Keratinocyte (primary cell): ENCODE measurements at regions not wholly inside any gene's neighbourhood (a gene's known extent, or its start where the extent isn't known, plus 50 kb on each side); places are given as distances from the start of the nearest gene placed in this dataset.
"Not testable (repeated sequence)": the region's sequence is repeated elsewhere in the genome, so short reads cannot be mapped to it uniquely, and the experiment has no call there.

Experiments used
- DNase-seq: peaks from one replicate; pipeline ENCODE4 v3.0.0-alpha.2; 2011; ENCODE audit warnings: low read depth, missing footprints, low spot score
- FAIRE-seq: peaks from 2 replicates; lab custom pipeline; 2011; peaks lifted over from hg19 to GRCh38; lab: Jason Lieb, UNC
- H2AFZ ChIP-seq: 2 replicates; pipeline ENCODE4 v1.6.0; 2012; ENCODE audit warnings: low read length, control low read depth, inconsistent platforms; ENCODE audit not compliant: control insufficient read depth
- H3K27ac ChIP-seq: 2 replicates; pipeline ENCODE4 v1.5.1; 2011; ENCODE audit warnings: low read length; ENCODE audit not compliant: control insufficient read depth, insufficient read depth
- H3K27me3 ChIP-seq: 3 replicates; pipeline ENCODE4 v1.6.0; 2011; ENCODE audit warnings: low read length; ENCODE audit not compliant: control insufficient read depth, insufficient read depth; ENCODE audit errors: extremely low read depth
- H3K36me3 ChIP-seq, 2 experiments: 2 replicates in 1 of 2; 3 replicates in 1 of 2; pipeline ENCODE4 v1.5.1; 2011; ENCODE audit warnings: low read length in 2 of 2, mild to moderate bottlenecking in 1 of 2; ENCODE audit not compliant: control insufficient read depth in 2 of 2, insufficient read depth in 2 of 2; ENCODE audit errors: extremely low read depth in 1 of 2
- H3K4me1 ChIP-seq: 3 replicates; pipeline ENCODE4 v1.5.1; 2011; ENCODE audit warnings: low read length; ENCODE audit not compliant: control insufficient read depth, insufficient read depth; ENCODE audit errors: extremely low read depth
- H3K4me2 ChIP-seq: 3 replicates; pipeline ENCODE4 v1.6.0; 2011; ENCODE audit warnings: low read depth, low read length; ENCODE audit not compliant: control insufficient read depth, insufficient read depth; ENCODE audit errors: extremely low read depth
- H3K4me3 ChIP-seq, 3 experiments: fragments of 200-600 bp in 1 of 3; sonication (generic) in 1 of 3; 2 replicates in 2 of 3; 3 replicates in 1 of 3; pipeline ENCODE4 v1.5.1; 2011 to 2016; ENCODE audit warnings: low read length in 3 of 3, mild to moderate bottlenecking in 3 of 3, control low read depth in 2 of 3, inconsistent platforms in 1 of 3, low read depth in 1 of 3, mixed read lengths in 1 of 3, mixed run types in 1 of 3, moderate library complexity in 1 of 3; ENCODE audit not compliant: control insufficient read depth in 2 of 3, insufficient read depth in 2 of 3; ENCODE audit errors: extremely low read depth in 1 of 3
- H3K79me2 ChIP-seq: 2 replicates; pipeline ENCODE4 v1.6.0; 2012; ENCODE audit warnings: low read length; ENCODE audit not compliant: control insufficient read depth, insufficient read depth
- H3K9ac ChIP-seq: 3 replicates; pipeline ENCODE4 v1.6.0; 2011; ENCODE audit warnings: low read length; ENCODE audit not compliant: control insufficient read depth, insufficient read depth; ENCODE audit errors: extremely low read depth
- H3K9me1 ChIP-seq: 3 replicates; pipeline ENCODE4 v1.6.0; 2011; ENCODE audit warnings: low read length; ENCODE audit not compliant: control insufficient read depth, insufficient read depth; ENCODE audit errors: extremely low read depth
- H3K9me3 ChIP-seq: 2 replicates; pipeline ENCODE4 v1.5.1; 2012; ENCODE audit warnings: low read depth, low read length; ENCODE audit not compliant: control insufficient read depth
- H4K20me1 ChIP-seq: 3 replicates; pipeline ENCODE4 v1.6.0; 2011; ENCODE audit warnings: low read length; ENCODE audit not compliant: control insufficient read depth, insufficient read depth; ENCODE audit errors: extremely low read depth
- CTCF ChIP-seq, 3 experiments: IDR thresholded peaks in 1 of 3; conservative IDR thresholded peaks in 1 of 3; optimal IDR thresholded peaks in 1 of 3; 2 replicates in 2 of 3; 3 replicates in 1 of 3; pipeline versions ENCODE3 to v1.5.1; 2011; ENCODE audit warnings: low read length in 3 of 3, mild to moderate bottlenecking in 3 of 3, moderate library complexity in 2 of 3, control low read depth in 1 of 3, inconsistent platforms in 1 of 3; ENCODE audit not compliant: insufficient read depth in 2 of 3; ENCODE audit errors: extremely low read depth in 1 of 3
- EZH2 ChIP-seq: IDR thresholded peaks from one replicate; pipeline ENCODE4 v1.6.1; 2012; ENCODE audit warnings: inconsistent platforms, mild to moderate bottlenecking, low read length, moderate library complexity
- dilution Hi-C: fragments of 300-500 bp; cut with MboI; formaldehyde crosslinking; loops from one replicate; pipeline ENCODE4 v1.7.0; 2020; ENCODE audit warnings: low sequenced_read_pairs; ENCODE audit not compliant: extremely low pct_ligation_motif_present

GRCh38 chr3:163508206-163508605 is 1570.1 kb downstream of the SI start:
- Histone ChIP-seq H4K20me1 (no peaks in the 10 kb centered on the region), H3K79me2 (no peaks in the 10 kb centered on the region), H3K9me3 (no peaks in the 10 kb centered on the region), H3K4me2 (no peak overlapping the region), H3K4me3 (no peak overlapping the region), H3K36me3 (no peaks in the 10 kb centered on the region), H3K27ac (no peak overlapping the region), H3K4me1 (no peaks in the 10 kb centered on the region), H3K9ac (no peak overlapping the region), H3K27me3 (no peaks in the 10 kb centered on the region), H3K9me1 (no peaks in the 10 kb centered on the region), H2AFZ (no peak overlapping the region)
- TF ChIP-seq CTCF (optimal IDR thresholded peaks at IDR 0.05 in 1 of 3, IDR thresholded peaks at IDR 0.05 in 1 of 3, conservative IDR thresholded peaks at IDR 0.05 in 1 of 3; ENCODE audit: extremely low read depth in 1 of 3, insufficient read depth in 2 of 3, low read length in 3 of 3) (no peak), EZH2 (no peak)
- DNase-seq (no peak), FAIRE-seq (no peak)
- dilution Hi-C loops, result no loop called here

GRCh38 chr3:163504974-163505373 is 1573.3 kb downstream of the SI start:
- Histone ChIP-seq H3K4me2 (no peak overlapping the region), H3K27me3 (no peaks in the 10 kb centered on the region), H2AFZ (no peak overlapping the region), H3K9me3 (no peaks in the 10 kb centered on the region), H3K4me3 (no peak overlapping the region), H3K27ac (no peak overlapping the region), H3K36me3 (no peaks in the 10 kb centered on the region), H3K79me2 (no peaks in the 10 kb centered on the region), H3K4me1 (no peaks in the 10 kb centered on the region), H3K9me1 (no peaks in the 10 kb centered on the region), H4K20me1 (no peaks in the 10 kb centered on the region), H3K9ac (no peak overlapping the region)
- no peak for DNase-seq
- no peak for FAIRE-seq
- no peak for TF ChIP-seq CTCF (optimal IDR thresholded peaks at IDR 0.05 in 1 of 3, IDR thresholded peaks at IDR 0.05 in 1 of 3, conservative IDR thresholded peaks at IDR 0.05 in 1 of 3; ENCODE audit: extremely low read depth in 1 of 3, insufficient read depth in 2 of 3, low read length in 3 of 3)
- TF ChIP-seq EZH2, result no peak
- dilution Hi-C loops, result no loop called here

GRCh38 chr3:163499736-163500219 is 1578.5 kb downstream of the SI start:
- H3K9me3 ChIP-seq, dilution Hi-C loops, H3K27ac ChIP-seq, H3K9ac ChIP-seq, H3K9me1 ChIP-seq, H3K79me2 ChIP-seq, H3K4me2 ChIP-seq, H3K4me3 ChIP-seq, H3K36me3 ChIP-seq, FAIRE-seq, H2AFZ ChIP-seq, H3K4me1 ChIP-seq, DNase-seq, H3K27me3 ChIP-seq, H4K20me1 ChIP-seq: not testable (repeated sequence)
